Trophoblast cell (in vitro differentiated cells and primary cell): ENCODE measurements at regions not wholly inside any gene's neighbourhood (a gene's known extent, or its start where the extent isn't known, plus 50 kb on each side); places are given as distances from the start of the nearest gene placed in this dataset.

Experiments
- DNase-seq, 2 donors: peaks; one replicate each; pipeline ENCODE4 v3.0.0-alpha.2; 2016
- H2AFZ ChIP-seq: 2 replicates; pipeline ENCODE4 v1.6.1; 2013; ENCODE audit warnings: low read length, moderate library complexity, mild to moderate bottlenecking; ENCODE audit not compliant: insufficient read depth, poor library complexity
- H2AK5ac ChIP-seq: 2 replicates; pipeline ENCODE4 v1.6.1; 2013; ENCODE audit warnings: mild to moderate bottlenecking, low read length
- H2BK120ac ChIP-seq: 2 replicates; pipeline ENCODE4 v1.6.1; 2013; ENCODE audit warnings: low read length, mild to moderate bottlenecking, moderate library complexity; ENCODE audit not compliant: insufficient read depth, poor library complexity
- H2BK12ac ChIP-seq: 2 replicates; pipeline ENCODE4 v1.6.1; 2013; ENCODE audit warnings: mild to moderate bottlenecking, low read length, moderate library complexity
- H2BK5ac ChIP-seq: 2 replicates; pipeline ENCODE4 v1.6.1; 2013; ENCODE audit warnings: low read length, low read depth, moderate library complexity, mild to moderate bottlenecking; ENCODE audit not compliant: poor library complexity
- H3K14ac ChIP-seq: 2 replicates; pipeline ENCODE4 v1.6.1; 2013; ENCODE audit warnings: mild to moderate bottlenecking, low read length
- H3K18ac ChIP-seq: 2 replicates; pipeline ENCODE4 v1.6.1; 2013; ENCODE audit warnings: mild to moderate bottlenecking, low read length
- H3K23ac ChIP-seq: 2 replicates; pipeline ENCODE4 v1.6.1; 2013; ENCODE audit warnings: low read length
- H3K27ac ChIP-seq: 2 replicates; pipeline ENCODE4 v1.5.1; 2013; ENCODE audit warnings: low read depth, mild to moderate bottlenecking, inconsistent platforms, low read length, moderate library complexity
- H3K27me3 ChIP-seq: 2 replicates; pipeline ENCODE4 v1.6.1; 2013; ENCODE audit warnings: inconsistent platforms, mild to moderate bottlenecking, low read length, moderate library complexity; ENCODE audit not compliant: insufficient read depth
- H3K36me3 ChIP-seq, 2 experiments: 1 replicate in 1 of 2; 2 replicates in 1 of 2; pipeline ENCODE4 v1.6.1; 2013; ENCODE audit warnings: low read length in 2 of 2, mild to moderate bottlenecking in 2 of 2, moderate library complexity in 1 of 2; ENCODE audit not compliant: insufficient read depth in 2 of 2, control insufficient read depth in 1 of 2
- H3K4ac ChIP-seq: 2 replicates; pipeline ENCODE4 v1.6.1; 2013; ENCODE audit warnings: low read depth, mild to moderate bottlenecking, low read length, moderate library complexity
- H3K4me1 ChIP-seq, 2 experiments: 1 replicate in 1 of 2; 2 replicates in 1 of 2; pipeline ENCODE4 v1.6.1; 2013; ENCODE audit warnings: low read length in 2 of 2, mild to moderate bottlenecking in 2 of 2, moderate library complexity in 1 of 2; ENCODE audit not compliant: insufficient read depth in 2 of 2, control insufficient read depth in 1 of 2
- H3K4me2 ChIP-seq: 2 replicates; pipeline ENCODE4 v1.6.1; 2013; ENCODE audit warnings: inconsistent platforms, mild to moderate bottlenecking, low read length, moderate library complexity
- H3K4me3 ChIP-seq: 2 replicates; pipeline ENCODE4 v1.5.1; 2013; ENCODE audit warnings: mild to moderate bottlenecking, low read depth, low read length, inconsistent platforms
- H3K79me1 ChIP-seq: one replicate; pipeline ENCODE4 v1.6.1; 2013; ENCODE audit warnings: low read length
- H3K79me2 ChIP-seq: 2 replicates; pipeline ENCODE4 v1.6.1; 2013; ENCODE audit warnings: low read length, mild to moderate bottlenecking; ENCODE audit not compliant: control insufficient read depth, insufficient read depth, poor library complexity
- H3K9ac ChIP-seq: 2 replicates; pipeline ENCODE4 v1.6.1; 2013; ENCODE audit warnings: mild to moderate bottlenecking, low read length
- H3K9me3 ChIP-seq: 2 replicates; pipeline ENCODE4 v1.6.1; 2013; ENCODE audit warnings: low read depth, mild to moderate bottlenecking, control low read depth, inconsistent platforms, low read length; ENCODE audit not compliant: insufficient read depth
- H4K12ac ChIP-seq: 2 replicates; pipeline ENCODE4 v1.6.1; 2013; ENCODE audit warnings: low read depth, mild to moderate bottlenecking, low read length, moderate library complexity
- H4K8ac ChIP-seq: 2 replicates; pipeline ENCODE4 v1.6.1; 2013; ENCODE audit warnings: low read depth, mild to moderate bottlenecking, low read length, moderate library complexity
- H4K91ac ChIP-seq: one replicate; pipeline ENCODE4 v1.6.1; 2013; ENCODE audit warnings: low read depth, mild to moderate bottlenecking, low read length, moderate library complexity
- WGBS: extraction: QIAGEN DNeasy Blood & Tissue Kit; methylation state at CpG from one replicate; pipeline ENCODE4 v1.1.7; 2013; ENCODE audit warnings: missing lambda C conversion rate; ENCODE audit not compliant: insufficient read length, insufficient coverage; ENCODE audit errors: extremely low coverage; 5-methylcytosine and 5-hydroxymethylcytosine counted together

- Histone ChIP-seq H4K8ac (no peak overlapping the region), H4K12ac (no peak overlapping the region), H3K79me2 (no peaks in the 10 kb centered on the region), H3K23ac (no peak overlapping the region), H2AK5ac (no peak overlapping the region), H3K27ac (no peak overlapping the region), H2BK120ac (no peak overlapping the region), H3K36me3 (no peaks in the 10 kb centered on the region), H3K4me2 (no peak overlapping the region), H2AFZ (no peak overlapping the region), H3K4ac (no peak overlapping the region), H4K91ac (no peak overlapping the region), H3K4me3 (no peak overlapping the region), H3K4me1 (no peaks in the 10 kb centered on the region), H3K18ac (no peak overlapping the region), H3K9ac (no peak overlapping the region), H2BK5ac (no peak overlapping the region), H2BK12ac (no peak overlapping the region), H3K27me3 (no peaks in the 10 kb centered on the region), H3K9me3 (no peaks in the 10 kb centered on the region), H3K14ac (no peak overlapping the region), H3K79me1 (no peaks in the 10 kb centered on the region)
- no CpG with 5 or more reads among the region's 1 CpG for WGBS
- DNase-seq, result no peak
These were observed 442.2 kb downstream of the RNF144B start for GRCh38 chr6:18829272-18829870.

GRCh38 chr6:18835976-18836375 is 448.8 kb downstream of the RNF144B start:
- no peak for DNase-seq
- no peaks in the 10 kb centered on the region for H3K27me3 ChIP-seq
- H2BK120ac ChIP-seq, result no peak overlapping the region
- no peak overlapping the region for H3K18ac ChIP-seq
- H4K91ac ChIP-seq, result no peak overlapping the region
- H2AFZ ChIP-seq, result no peak overlapping the region
- no peaks in the 10 kb centered on the region for H3K36me3 ChIP-seq
- no peaks in the 10 kb centered on the region for H3K79me1 ChIP-seq
- no peak overlapping the region for H2AK5ac ChIP-seq
- no peak overlapping the region for H3K14ac ChIP-seq
- H3K4ac ChIP-seq, result no peak overlapping the region
- H3K9me3 ChIP-seq, result no peaks in the 10 kb centered on the region
- no peak overlapping the region for H3K27ac ChIP-seq
- H4K8ac ChIP-seq, result no peak overlapping the region
- H4K12ac ChIP-seq, result no peak overlapping the region
- H3K9ac ChIP-seq, result no peak overlapping the region
- no peak overlapping the region for H3K4me2 ChIP-seq
- no peak overlapping the region for H3K4me3 ChIP-seq
- H3K23ac ChIP-seq, result no peak overlapping the region
- WGBS, result no CpG with 5 or more reads among the region's 9 CpGs
- no peaks in the 10 kb centered on the region for H3K4me1 ChIP-seq
- H3K79me2 ChIP-seq, result no peaks in the 10 kb centered on the region
- no peak overlapping the region for H2BK5ac ChIP-seq
- H2BK12ac ChIP-seq, result no peak overlapping the region

GRCh38 chr6:18837013-18837412 is 449.9 kb downstream of the RNF144B start:
- no peaks in the 10 kb centered on the region for H3K27me3 ChIP-seq
- no peak overlapping the region for H2BK120ac ChIP-seq
- no peak overlapping the region for H3K4ac ChIP-seq
- H3K18ac ChIP-seq, result no peak overlapping the region
- no peak overlapping the region for H2AFZ ChIP-seq
- no peak overlapping the region for H3K23ac ChIP-seq
- no peak overlapping the region for H2BK12ac ChIP-seq
- no peak overlapping the region for H2BK5ac ChIP-seq
- H3K14ac ChIP-seq, result no peak overlapping the region
- no peaks in the 10 kb centered on the region for H3K79me1 ChIP-seq
- no peaks in the 10 kb centered on the region for H3K79me2 ChIP-seq
- WGBS, result no CpG with 5 or more reads among the region's 3 CpGs
- DNase-seq, result no peak
- no peaks in the 10 kb centered on the region for H3K4me1 ChIP-seq
- H3K4me3 ChIP-seq, result no peak overlapping the region
- H4K8ac ChIP-seq, result no peak overlapping the region
- no peak overlapping the region for H3K9ac ChIP-seq
- no peak overlapping the region for H3K27ac ChIP-seq
- H4K12ac ChIP-seq, result no peak overlapping the region
- no peaks in the 10 kb centered on the region for H3K36me3 ChIP-seq
- H4K91ac ChIP-seq, result no peak overlapping the region
- H3K9me3 ChIP-seq, result no peaks in the 10 kb centered on the region
- H2AK5ac ChIP-seq, result no peak overlapping the region
- H3K4me2 ChIP-seq, result no peak overlapping the region

- H3K4me2 ChIP-seq, result no peak overlapping the region
- no CpG with 5 or more reads among the region's 1 CpG for WGBS
- H3K14ac ChIP-seq, result no peak overlapping the region
- H2AK5ac ChIP-seq, result no peak overlapping the region
- H2BK120ac ChIP-seq, result no peak overlapping the region
- H3K27me3 ChIP-seq, result no peaks in the 10 kb centered on the region
- DNase-seq, result no peak
- no peak overlapping the region for H3K23ac ChIP-seq
- H2AFZ ChIP-seq, result no peak overlapping the region
- no peaks in the 10 kb centered on the region for H3K79me2 ChIP-seq
- no peak overlapping the region for H2BK5ac ChIP-seq
- no peak overlapping the region for H4K12ac ChIP-seq
- H2BK12ac ChIP-seq, result no peak overlapping the region
- no peaks in the 10 kb centered on the region for H3K79me1 ChIP-seq
- no peaks in the 10 kb centered on the region for H3K36me3 ChIP-seq
- no peaks in the 10 kb centered on the region for H3K4me1 ChIP-seq
- no peak overlapping the region for H3K9ac ChIP-seq
- no peak overlapping the region for H4K91ac ChIP-seq
- H3K9me3 ChIP-seq, result no peaks in the 10 kb centered on the region
- no peak overlapping the region for H4K8ac ChIP-seq
- H3K27ac ChIP-seq, result no peak overlapping the region
- H3K4me3 ChIP-seq, result no peak overlapping the region
- no peak overlapping the region for H3K18ac ChIP-seq
- no peak overlapping the region for H3K4ac ChIP-seq
These were observed 455.4 kb downstream of the RNF144B start for GRCh38 chr6:18842534-18842933.
